MCF 10A (cell line): ENCODE measurements at regions not wholly inside any gene's neighbourhood (a gene's known extent, or its start where the extent isn't known, plus 50 kb on each side); places are given as distances from the start of the nearest gene placed in this dataset.

Experiments
- BruUV-seq: library from RNA; stranded (reverse); fragments of 400-500 nt; replicated peaks from 2 replicates; lab custom pipeline; 2021; lab: Mats Ljungman, UMichigan
- CTCF ChIA-PET: fragments of 300-600 bp; sonication (Branson Sonifier 250); formaldehyde crosslinking; extraction: SDS; loops from one replicate; lab custom pipeline; 2021; ENCODE audit warnings: antibody characterized with exemption, inconsistent platforms; lab: Yijun Ruan, JAX
- POLR2A ChIA-PET: fragments of 300-600, 350-650 bp; sonication (Branson Sonifier 250); formaldehyde crosslinking; extraction: SDS; loops from one replicate; lab custom pipeline; 2020; ENCODE audit warnings: antibody characterized with exemption, inconsistent platforms; lab: Yijun Ruan, JAX
- DNase-seq: peaks from one replicate; pipeline ENCODE4 v3.0.0-alpha.2; 2018; ENCODE audit not compliant: unreplicated experiment
- H3K27ac Mint-ChIP-seq: one replicate; pipeline ENCODE4 v1.8.0; 2022; ENCODE audit warnings: mild to moderate bottlenecking, low read depth, mixed read lengths; ENCODE audit not compliant: unreplicated experiment
- H3K27me3 Mint-ChIP-seq: one replicate; pipeline ENCODE4 v1.8.0; 2022; ENCODE audit warnings: mixed read lengths; ENCODE audit not compliant: insufficient read depth, unreplicated experiment
- H3K36me3 Mint-ChIP-seq: one replicate; pipeline ENCODE4 v1.8.0; 2022; ENCODE audit warnings: mild to moderate bottlenecking, moderate library complexity, mixed read lengths; ENCODE audit not compliant: insufficient read depth, unreplicated experiment
- H3K4me1 Mint-ChIP-seq: one replicate; pipeline ENCODE4 v1.8.0; 2022; ENCODE audit warnings: mixed read lengths; ENCODE audit not compliant: insufficient read depth, unreplicated experiment
- H3K4me3 Mint-ChIP-seq: one replicate; pipeline ENCODE4 v1.8.0; 2022; ENCODE audit warnings: mild to moderate bottlenecking, moderate library complexity, mixed read lengths; ENCODE audit not compliant: unreplicated experiment
- H3K9me3 Mint-ChIP-seq: one replicate; pipeline ENCODE4 v1.8.0; 2022; ENCODE audit warnings: mixed read lengths; ENCODE audit not compliant: unreplicated experiment
- intact Hi-C: fragments of 100-400 bp; cut with micrococcal nuclease; formaldehyde crosslinking; loops from 2 replicates; pipeline ENCODE4 v1.14.1; 2022
- TF ChIP-seq, protein P1 (sequence below): fragments of 200-600 bp; IDR thresholded peaks from one replicate; pipeline ENCODE4 v1.8.0; 2022; ENCODE audit warnings: antibody characterized with exemption, mild to moderate bottlenecking; ENCODE audit not compliant: unreplicated experiment

DNA sequence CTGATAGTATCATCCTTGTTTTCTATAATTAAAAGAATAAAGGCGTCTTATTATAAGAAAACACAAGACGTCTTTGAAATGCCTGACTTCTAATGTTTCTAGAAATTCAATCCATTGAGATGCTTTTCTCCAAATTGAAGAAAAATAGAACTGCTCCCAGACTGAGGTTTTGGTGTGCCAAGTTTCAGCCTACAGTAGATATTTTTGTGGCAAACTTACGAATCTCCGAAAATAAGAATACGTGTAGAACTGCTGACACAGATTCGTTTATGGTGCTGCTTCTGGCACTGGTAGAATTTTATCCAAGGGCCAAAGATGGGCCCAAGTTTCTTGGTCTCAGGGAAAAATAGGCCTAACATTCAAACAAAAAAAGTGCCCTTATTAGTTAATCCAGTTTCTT lies 554.5 kb upstream of the NR5A2 start:
- Mint-ChIP-seq H3K4me3 (no peak overlapping the region), H3K27me3 (no peaks in the 10 kb centered on the region), H3K9me3 (no peaks in the 10 kb centered on the region), H3K36me3 (no peaks in the 10 kb centered on the region), H3K4me1 (peaks cover 5% of the 10 kb centered on the region), H3K27ac (no peak overlapping the region)
- TF ChIP-seq, protein P1, sequence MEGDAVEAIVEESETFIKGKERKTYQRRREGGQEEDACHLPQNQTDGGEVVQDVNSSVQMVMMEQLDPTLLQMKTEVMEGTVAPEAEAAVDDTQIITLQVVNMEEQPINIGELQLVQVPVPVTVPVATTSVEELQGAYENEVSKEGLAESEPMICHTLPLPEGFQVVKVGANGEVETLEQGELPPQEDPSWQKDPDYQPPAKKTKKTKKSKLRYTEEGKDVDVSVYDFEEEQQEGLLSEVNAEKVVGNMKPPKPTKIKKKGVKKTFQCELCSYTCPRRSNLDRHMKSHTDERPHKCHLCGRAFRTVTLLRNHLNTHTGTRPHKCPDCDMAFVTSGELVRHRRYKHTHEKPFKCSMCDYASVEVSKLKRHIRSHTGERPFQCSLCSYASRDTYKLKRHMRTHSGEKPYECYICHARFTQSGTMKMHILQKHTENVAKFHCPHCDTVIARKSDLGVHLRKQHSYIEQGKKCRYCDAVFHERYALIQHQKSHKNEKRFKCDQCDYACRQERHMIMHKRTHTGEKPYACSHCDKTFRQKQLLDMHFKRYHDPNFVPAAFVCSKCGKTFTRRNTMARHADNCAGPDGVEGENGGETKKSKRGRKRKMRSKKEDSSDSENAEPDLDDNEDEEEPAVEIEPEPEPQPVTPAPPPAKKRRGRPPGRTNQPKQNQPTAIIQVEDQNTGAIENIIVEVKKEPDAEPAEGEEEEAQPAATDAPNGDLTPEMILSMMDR = no peak
- POLR2A ChIA-PET = interaction anchor here (1.0 kb wide), 1 partner anchor 12 kb away, joined by 3 read pairs; no protein-coding TSS in a partner anchor
- BruUV-seq = no TSS peak
- CTCF ChIA-PET = interaction anchor here (0.7 to 2.1 kb wide), 2 partner anchors 9 to 26 kb away, joined by 4 to 9 read pairs; no protein-coding TSS in a partner anchor
- no peak for DNase-seq
- intact Hi-C loops = no loop called here

DNA sequence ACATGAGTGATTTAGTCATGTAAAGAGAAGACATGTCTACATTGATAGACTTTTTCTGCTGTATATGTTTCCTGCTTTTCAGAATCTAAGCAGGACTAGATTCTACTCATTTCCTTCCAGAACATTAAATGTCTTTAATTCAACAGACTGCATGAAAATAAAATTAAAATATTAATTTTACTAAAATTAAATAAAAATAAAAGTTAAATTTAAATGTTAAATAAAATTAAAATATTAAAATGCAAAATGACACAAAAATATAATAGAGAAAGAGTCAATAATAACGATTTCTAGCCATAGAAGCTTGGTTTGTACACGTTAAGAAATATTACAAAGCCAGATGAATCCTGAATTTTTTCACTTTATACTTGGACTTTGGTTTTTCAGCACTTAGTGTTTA lies 552.8 kb upstream of the NR5A2 start:
- POLR2A ChIA-PET = interaction anchor here (1.1 kb wide), 1 partner anchor 11 kb away, joined by 3 read pairs; no protein-coding TSS in a partner anchor
- peaks cover 5% of the 10 kb centered on the region for H3K4me1 Mint-ChIP-seq
- CTCF ChIA-PET = no interaction called here
- no peaks in the 10 kb centered on the region for H3K9me3 Mint-ChIP-seq
- H3K36me3 Mint-ChIP-seq = no peaks in the 10 kb centered on the region
- no peak overlapping the region for H3K4me3 Mint-ChIP-seq
- BruUV-seq = no TSS peak
- no peak overlapping the region for H3K27ac Mint-ChIP-seq
- TF ChIP-seq, protein P1 = no peak
- DNase-seq = no peak
- H3K27me3 Mint-ChIP-seq = no peaks in the 10 kb centered on the region
- intact Hi-C loops = no loop called here

DNA sequence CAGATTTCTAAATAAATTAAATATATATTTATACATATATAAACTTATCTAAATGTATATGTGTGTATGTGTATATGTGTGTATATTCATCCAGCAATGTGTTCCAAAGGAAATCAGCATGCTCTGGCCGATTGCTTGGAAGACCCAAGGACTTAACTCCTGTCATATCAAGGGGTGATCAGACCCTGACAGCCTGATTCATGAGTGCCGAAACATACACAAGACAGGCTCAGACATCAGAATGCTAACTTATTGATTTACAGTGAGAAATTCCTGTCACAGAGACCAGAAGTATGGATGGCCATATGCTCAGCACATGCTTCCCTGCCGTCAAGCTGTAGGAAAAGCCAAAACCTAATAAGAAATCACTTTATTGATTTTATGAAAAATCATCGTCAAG lies 545.1 kb upstream of the NR5A2 start:
- H3K36me3 Mint-ChIP-seq = no peaks in the 10 kb centered on the region
- no TSS peak for BruUV-seq
- no peaks in the 10 kb centered on the region for H3K4me1 Mint-ChIP-seq
- H3K27ac Mint-ChIP-seq = no peak overlapping the region
- ChIA-PET POLR2A (no interaction called here), CTCF (no interaction called here)
- no peak overlapping the region for H3K4me3 Mint-ChIP-seq
- H3K9me3 Mint-ChIP-seq = no peaks in the 10 kb centered on the region
- TF ChIP-seq, protein P1 = no peak
- intact Hi-C loops = no loop called here
- DNase-seq = no peak
- no peaks in the 10 kb centered on the region for H3K27me3 Mint-ChIP-seq

DNA sequence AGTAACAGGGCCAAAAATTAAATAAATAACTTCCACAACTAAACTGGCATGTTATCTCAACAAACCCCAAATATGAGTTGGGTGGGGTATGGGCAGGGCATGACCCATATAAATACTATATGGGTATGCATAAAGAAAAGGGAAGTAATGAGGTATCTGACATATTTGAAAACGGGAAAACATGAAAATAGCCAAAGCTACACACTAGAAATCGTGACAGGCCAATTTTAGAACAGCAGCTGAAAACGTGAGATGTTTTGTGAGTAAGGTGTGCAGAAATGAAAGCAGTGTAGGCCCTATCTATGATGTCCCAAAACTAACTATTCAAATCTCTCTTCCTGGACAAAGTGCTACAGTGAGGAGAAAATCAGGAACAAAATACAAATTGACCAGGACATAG lies 537.9 kb upstream of the NR5A2 start:
- H3K4me3 Mint-ChIP-seq = no peak overlapping the region
- no TSS peak for BruUV-seq
- H3K27me3 Mint-ChIP-seq = no peaks in the 10 kb centered on the region
- H3K9me3 Mint-ChIP-seq = no peaks in the 10 kb centered on the region
- TF ChIP-seq, protein P1 = no peak
- no peak overlapping the region for H3K27ac Mint-ChIP-seq
- DNase-seq = no peak
- H3K36me3 Mint-ChIP-seq = no peaks in the 10 kb centered on the region
- POLR2A ChIA-PET = no interaction called here
- intact Hi-C loops = no loop called here
- peaks cover 17% of the 10 kb centered on the region for H3K4me1 Mint-ChIP-seq
- CTCF ChIA-PET = no interaction called here
